8988T (cell line): ENCODE measurements at regions not wholly inside any gene's neighbourhood (a gene's known extent, or its start where the extent isn't known, plus 50 kb on each side); places are given as distances from the start of the nearest gene placed in this dataset.

Experiments
- DNase-seq: peaks from one replicate; pipeline ENCODE4 v3.0.0; 2011

DNA sequence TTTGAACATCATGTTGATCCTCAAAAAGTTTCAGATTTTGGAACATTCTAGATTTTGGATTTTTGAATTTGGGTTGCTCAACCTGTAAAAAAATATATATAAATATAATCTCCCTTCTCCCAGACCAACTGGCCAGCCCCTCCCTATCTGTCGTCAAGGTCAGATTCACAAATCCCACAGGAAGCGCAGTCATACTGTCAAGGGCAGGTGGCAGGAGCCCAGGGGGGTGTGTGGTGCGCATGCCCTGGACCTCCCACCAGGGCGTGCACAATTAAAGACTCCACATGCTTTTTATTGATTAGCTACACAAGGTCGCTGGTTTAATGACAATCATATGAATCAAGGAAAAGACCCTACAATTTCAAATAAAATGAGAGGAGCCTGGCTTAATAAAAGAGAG, 77.0 kb upstream of the EEPD1 start:
- DNase-seq: no peak

GRCh38 chr7:36078816-36079360, 74.2 kb upstream of the EEPD1 start:
- no peak for DNase-seq

- no peak for DNase-seq
Measured at GRCh38 chr7:36079446-36080025, 73.5 kb upstream of the EEPD1 start.

GRCh38 chr7:36080843-36081242, 72.2 kb upstream of the EEPD1 start:
- no peak for DNase-seq

GRCh38 chr7:36082216-36082615, 70.8 kb upstream of the EEPD1 start:
- DNase-seq: no peak

DNA sequence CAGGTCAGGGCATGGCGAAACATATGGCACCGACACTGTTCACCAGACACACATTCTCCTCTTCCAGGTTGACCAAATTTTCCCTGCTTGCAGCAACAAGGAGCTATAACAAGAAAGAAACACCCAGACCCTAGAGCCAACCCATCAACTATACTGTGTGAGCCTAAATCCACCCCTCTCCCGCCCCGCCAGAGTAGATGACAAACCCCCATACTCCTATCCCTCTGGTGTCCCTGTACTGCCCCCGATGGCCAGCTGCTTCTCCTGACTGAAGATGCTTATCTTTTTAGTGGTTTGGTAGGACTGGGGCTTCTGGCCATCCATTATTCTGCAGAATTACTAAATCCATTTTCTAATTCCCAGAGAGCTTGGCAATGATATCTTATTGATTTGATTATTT, 70.1 kb upstream of the EEPD1 start:
- DNase-seq: no peak

GRCh38 chr7:36083626-36084380, 69.3 kb upstream of the EEPD1 start:
- DNase-seq: no peak

DNA sequence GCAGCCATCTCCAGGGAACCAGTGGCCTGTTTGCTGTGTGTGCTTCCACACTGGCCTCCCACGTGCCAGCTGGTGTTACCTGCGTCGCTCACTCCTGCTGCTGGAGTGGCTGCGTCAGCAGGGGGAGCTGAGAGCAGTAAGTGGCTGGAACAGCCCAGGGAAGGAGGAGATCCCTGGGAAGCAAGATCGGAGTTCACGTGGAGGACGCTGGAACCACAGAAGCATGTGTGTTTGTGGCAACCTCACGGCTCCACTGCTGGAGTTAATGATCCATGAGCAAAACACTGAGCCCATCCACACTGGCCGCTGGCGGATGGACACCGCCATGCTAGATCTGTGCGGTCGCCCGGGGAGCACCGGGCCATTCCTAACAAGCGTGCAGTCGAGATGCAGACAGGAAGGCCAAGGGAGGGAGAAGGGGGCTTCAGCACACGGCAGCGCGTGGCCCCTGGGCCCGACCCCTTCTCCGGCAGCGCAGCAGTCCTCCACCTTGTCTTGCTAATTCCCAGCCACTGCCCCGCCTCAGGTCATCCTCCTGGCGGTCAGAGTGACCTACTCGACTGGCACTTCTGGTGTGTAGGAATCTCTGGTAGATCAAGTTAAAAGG, 68.5 kb upstream of the EEPD1 start:
- DNase-seq: peak; percentile 38

DNA sequence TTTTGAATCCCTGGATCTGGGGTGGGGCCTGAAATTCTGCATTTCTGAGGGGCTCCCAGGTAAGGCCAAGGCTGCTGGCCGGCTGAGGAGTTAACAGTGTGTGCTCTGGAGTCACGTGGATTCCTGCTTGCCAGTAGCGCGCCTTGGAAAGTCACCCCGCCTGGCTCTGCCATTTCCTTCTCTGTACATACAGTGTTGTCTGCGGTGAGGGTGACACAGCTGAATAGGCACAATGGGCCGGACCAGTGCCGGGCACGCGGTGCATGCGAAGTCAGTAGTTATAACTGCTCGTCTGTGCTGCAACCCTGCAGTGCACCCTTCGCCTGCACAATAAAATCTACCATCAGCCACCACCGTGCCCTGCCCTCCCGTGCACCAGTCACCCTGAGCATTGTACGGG, 68.0 kb upstream of the EEPD1 start:
- no peak for DNase-seq

GRCh38 chr7:36086571-36086970, 66.5 kb upstream of the EEPD1 start:
- DNase-seq: no peak

DNA sequence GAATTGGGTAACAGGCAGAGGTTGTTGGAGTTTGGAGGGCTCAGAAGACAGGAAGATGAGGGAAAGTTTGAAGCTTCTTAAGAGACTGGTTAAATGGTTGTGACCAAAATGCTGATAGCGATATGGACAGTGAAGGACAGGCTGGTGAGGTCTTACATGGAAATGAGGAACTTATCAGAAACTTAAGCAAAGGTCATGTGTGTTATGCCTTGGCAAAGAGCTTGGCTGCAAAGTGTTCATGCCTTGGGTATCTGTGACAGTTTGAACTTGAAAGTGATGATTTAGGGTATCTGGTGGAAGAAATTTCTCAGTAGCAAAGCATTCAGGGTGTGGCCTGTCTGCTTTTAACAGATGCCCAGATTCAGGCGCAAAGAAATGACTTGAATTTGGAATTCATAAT, 64.5 kb upstream of the EEPD1 start:
- no peak for DNase-seq

- no peak for DNase-seq
Measured at GRCh38 chr7:36088966-36089365, 64.1 kb upstream of the EEPD1 start.

GRCh38 chr7:36090976-36091873, 61.8 kb upstream of the EEPD1 start:
- DNase-seq: no peak

DNA sequence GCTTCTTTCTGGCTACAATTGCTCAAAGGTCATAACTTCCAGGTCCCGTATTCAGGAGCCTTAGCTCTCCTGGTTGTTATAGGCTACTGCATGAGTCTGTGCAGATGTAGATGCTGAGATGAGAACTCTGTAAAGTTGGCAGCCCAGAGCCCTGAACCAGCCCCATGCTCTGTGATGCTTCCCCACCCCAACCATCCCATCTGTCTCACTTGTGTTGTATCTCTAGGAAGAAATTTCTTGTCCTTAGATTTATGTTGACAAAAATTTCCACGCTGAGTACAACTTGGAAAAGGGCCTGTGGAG, 61.2 kb upstream of the EEPD1 start:
- no peak for DNase-seq

DNA sequence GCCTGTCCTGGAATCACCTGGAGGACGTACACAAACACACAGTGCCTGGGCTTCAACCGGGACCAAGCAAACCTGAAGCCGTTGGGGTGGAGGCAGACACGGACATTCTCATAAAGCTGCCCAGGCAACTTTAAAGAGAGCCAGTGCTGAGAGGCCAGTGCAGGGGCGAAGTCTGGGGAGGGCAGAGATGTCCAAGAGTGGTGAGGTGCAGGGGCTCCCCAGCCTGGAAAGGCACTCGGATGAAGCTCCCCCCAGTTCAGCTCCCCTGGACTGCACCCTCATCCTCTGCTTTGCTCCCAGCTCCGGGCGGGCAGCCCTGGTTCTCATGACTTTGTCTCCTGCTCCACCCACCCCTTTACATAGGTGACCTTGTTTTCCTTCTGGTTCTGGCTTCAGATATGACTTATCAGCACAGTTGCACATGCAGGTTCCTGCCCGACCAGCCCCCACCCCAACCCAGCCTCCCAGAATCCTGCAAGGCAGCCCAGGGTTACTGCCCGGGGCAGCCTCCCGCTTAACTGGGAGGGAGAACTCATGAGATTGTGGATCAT, 60.8 kb upstream of the EEPD1 start:
- DNase-seq: no peak

GRCh38 chr7:36096460-36097095, 56.5 kb upstream of the EEPD1 start:
- no peak for DNase-seq

DNA sequence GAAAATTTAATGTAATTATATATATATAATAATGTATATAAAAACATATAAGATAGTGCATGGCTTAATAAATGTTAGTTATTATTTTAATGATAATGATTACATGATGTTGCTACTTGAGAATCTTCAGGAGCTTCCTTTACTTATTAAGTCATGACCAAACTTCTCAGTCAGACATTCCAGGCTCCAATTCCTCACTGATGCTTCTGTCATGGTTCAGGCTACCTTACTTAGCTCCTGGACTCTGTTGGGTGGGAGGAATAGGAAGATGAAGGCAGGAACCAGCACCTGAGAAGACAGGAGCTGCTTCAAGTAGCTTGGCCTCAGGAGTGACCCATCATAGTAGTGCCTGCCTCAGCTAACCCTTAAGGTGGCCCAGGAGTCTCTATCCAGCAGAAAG, 55.0 kb upstream of the EEPD1 start:
- no peak for DNase-seq

- DNase-seq: no peak
Measured at GRCh38 chr7:36100226-36100625, 52.8 kb upstream of the EEPD1 start.

- no peak for DNase-seq
Measured at GRCh38 chr7:36100634-36101033, 52.4 kb upstream of the EEPD1 start.
